ENCODE measurements at regions not wholly inside any gene's neighbourhood (a gene's known extent, or its start where the extent isn't known, plus 50 kb on each side); places are given as distances from the start of the nearest gene placed in this dataset.

- TF ChIP-seq POLR2A (IDR thresholded peaks at IDR 0.05) (no peak), CTCF (IDR thresholded peaks at IDR 0.05) (no peak)
Observed at GRCh38 chr17:62892870-62893338, 73.1 kb upstream of the TANC2 start.

Data from suprapubic skin (tissue), 3 donors.